ENCODE measurements at regions not wholly inside any gene's neighbourhood (a gene's known extent, or its start where the extent isn't known, plus 50 kb on each side); places are given as distances from the start of the nearest gene placed in this dataset.

DNA sequence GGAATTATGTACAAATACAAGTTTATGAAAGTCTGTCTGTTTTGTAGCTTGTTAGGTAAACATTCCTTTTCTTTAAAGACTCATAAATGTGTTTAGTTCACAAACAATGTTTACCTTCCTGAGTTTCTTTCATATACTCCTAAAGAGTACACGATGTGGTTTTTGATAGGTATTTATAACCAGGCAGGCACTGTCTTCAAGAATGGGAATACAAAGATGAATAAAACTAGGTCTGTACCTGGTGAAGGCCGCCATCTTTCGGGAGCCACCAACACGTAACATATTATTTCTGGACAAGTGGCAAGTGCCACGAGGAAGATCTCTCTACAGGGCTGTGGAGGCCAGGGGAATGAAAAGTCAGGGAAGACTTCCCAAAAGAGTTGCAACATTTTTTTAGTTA, 144.6 kb upstream of the RASSF8 start:
- H3K4me3 ChIP-seq = no peak overlapping the region
- no peak for FAIRE-seq
- TF ChIP-seq, protein P1, sequence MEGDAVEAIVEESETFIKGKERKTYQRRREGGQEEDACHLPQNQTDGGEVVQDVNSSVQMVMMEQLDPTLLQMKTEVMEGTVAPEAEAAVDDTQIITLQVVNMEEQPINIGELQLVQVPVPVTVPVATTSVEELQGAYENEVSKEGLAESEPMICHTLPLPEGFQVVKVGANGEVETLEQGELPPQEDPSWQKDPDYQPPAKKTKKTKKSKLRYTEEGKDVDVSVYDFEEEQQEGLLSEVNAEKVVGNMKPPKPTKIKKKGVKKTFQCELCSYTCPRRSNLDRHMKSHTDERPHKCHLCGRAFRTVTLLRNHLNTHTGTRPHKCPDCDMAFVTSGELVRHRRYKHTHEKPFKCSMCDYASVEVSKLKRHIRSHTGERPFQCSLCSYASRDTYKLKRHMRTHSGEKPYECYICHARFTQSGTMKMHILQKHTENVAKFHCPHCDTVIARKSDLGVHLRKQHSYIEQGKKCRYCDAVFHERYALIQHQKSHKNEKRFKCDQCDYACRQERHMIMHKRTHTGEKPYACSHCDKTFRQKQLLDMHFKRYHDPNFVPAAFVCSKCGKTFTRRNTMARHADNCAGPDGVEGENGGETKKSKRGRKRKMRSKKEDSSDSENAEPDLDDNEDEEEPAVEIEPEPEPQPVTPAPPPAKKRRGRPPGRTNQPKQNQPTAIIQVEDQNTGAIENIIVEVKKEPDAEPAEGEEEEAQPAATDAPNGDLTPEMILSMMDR (IDR thresholded peaks at IDR 0.05) = no peak

DNA sequence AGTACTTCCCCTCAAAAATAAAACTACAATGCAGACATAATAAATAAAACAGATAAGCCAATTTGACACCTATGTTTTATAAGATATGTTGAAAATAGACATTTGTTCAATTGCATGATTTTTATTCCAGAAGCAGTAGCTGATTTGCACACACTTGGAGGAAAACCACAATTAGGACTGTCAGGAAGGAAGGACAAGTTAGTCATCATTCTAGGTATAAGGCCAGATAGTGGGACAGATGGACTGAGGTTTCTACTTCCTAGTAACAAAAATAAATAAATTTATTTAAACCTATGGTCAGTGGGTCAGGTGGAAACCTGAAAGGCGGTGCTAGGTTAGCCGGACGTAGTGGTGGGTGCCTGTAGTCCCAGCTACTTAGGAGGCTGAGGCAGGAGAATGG, 141.8 kb upstream of the RASSF8 start:
- H3K9me3 ChIP-seq = no peaks in the 10 kb centered on the region
- no peaks in the 10 kb centered on the region for H3K4me1 ChIP-seq
- DNase-seq (no peak), ATAC-seq (no peak), FAIRE-seq (no peak)
- H3K27me3 ChIP-seq = no peaks in the 10 kb centered on the region
- intact Hi-C loops (cut with DNase I) = no loop called here
- no peak overlapping the region for H3K27ac ChIP-seq
- TF ChIP-seq, protein P1 (IDR thresholded peaks at IDR 0.05) = no peak
- H3K36me3 ChIP-seq = no peaks in the 10 kb centered on the region
- 88% methylated on average over 3 of the region's 3 CpGs for WGBS, 2 donors
- no peak overlapping the region for H3K4me3 ChIP-seq

More for the DNA sequence above, 144.6 kb upstream of the RASSF8 start:
- 81 to 82% methylated on average over 5 of the region's 5 CpGs for WGBS, 2 donors
- Histone ChIP-seq H3K27me3 (no peaks in the 10 kb centered on the region), H3K36me3 (no peaks in the 10 kb centered on the region), H3K4me1 (no peaks in the 10 kb centered on the region), H3K27ac (no peak overlapping the region), H3K9me3 (no peaks in the 10 kb centered on the region)
- no peak for ATAC-seq
- no peak for DNase-seq
- intact Hi-C loops (cut with DNase I) = no loop called here

DNA sequence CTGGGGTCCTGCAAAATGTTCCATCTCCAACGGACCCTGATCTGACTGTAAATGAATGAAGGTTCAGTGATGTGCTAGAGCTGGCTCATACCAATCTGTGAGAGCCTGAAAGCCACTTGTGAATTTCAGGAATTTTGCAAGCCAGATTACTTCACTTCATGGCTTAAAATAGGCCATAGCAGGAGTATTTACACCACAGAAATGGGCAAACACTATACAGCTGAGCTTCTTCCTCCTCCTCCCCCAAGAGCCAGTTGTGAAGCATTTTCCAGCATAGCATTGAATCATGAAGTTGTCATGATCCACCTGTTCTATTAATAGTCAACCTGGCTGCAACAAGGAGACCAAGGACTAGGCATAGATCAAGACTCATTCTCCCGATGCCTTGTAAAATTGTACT, 141.3 kb upstream of the RASSF8 start:
- no peaks in the 10 kb centered on the region for H3K9me3 ChIP-seq
- H3K27me3 ChIP-seq = no peaks in the 10 kb centered on the region
- FAIRE-seq (no peak), ATAC-seq (no peak), DNase-seq (no peak)
- WGBS, 2 donors = 73 to 81% methylated on average over 2 of the region's 2 CpGs
- TF ChIP-seq, protein P1 (IDR thresholded peaks at IDR 0.05) = no peak
- intact Hi-C loops (cut with DNase I) = no loop called here
- no peak overlapping the region for H3K4me3 ChIP-seq
- no peaks in the 10 kb centered on the region for H3K4me1 ChIP-seq
- H3K36me3 ChIP-seq = no peaks in the 10 kb centered on the region
- H3K27ac ChIP-seq = no peak overlapping the region

DNA sequence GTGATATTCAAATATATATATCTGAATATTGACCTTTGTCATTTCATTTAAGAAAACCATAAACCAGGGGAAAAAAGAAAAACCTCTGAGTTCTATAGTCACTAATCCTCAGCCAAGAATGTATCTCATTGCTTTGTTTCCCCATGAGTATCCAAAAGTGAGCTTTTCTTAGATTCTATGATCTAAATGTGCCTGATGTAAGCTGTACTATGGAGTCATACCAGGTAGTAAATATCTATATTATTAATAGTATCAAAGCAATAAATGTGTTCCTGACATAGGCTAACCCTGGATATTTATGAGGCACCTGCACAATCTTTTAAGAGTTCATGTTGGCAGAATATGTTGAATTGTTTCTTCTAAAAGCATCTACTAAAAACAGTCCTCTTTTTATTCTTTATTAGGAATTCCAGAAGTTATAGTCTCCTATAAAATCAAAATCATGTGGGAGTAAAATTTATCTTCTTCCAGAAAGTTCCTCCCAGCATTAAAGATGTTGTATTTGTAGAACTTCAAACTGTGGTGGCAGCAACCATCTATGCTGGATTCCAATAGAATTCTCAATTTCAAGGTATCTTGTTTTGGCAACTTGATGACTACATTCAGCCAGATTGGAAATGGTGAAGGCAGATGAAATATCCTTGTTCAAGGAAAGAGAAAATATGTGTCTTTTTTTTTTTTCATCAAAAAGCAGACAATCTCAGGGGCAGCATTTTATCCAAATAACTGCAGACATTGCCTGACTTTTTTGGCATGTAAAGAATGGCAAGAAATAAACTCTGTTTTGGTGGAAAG, 139.7 kb upstream of the RASSF8 start:
- Histone ChIP-seq H3K27me3 (no peaks in the 10 kb centered on the region), H3K4me3 (no peak overlapping the region), H3K36me3 (no peaks in the 10 kb centered on the region), H3K4me1 (no peaks in the 10 kb centered on the region), H3K9me3 (no peaks in the 10 kb centered on the region), H3K27ac (no peak overlapping the region)
- TF ChIP-seq, protein P1 (IDR thresholded peaks at IDR 0.05) = no peak
- no peak for FAIRE-seq
- intact Hi-C loops (cut with DNase I) = no loop called here
- DNase-seq = no peak
- no peak for ATAC-seq

DNA sequence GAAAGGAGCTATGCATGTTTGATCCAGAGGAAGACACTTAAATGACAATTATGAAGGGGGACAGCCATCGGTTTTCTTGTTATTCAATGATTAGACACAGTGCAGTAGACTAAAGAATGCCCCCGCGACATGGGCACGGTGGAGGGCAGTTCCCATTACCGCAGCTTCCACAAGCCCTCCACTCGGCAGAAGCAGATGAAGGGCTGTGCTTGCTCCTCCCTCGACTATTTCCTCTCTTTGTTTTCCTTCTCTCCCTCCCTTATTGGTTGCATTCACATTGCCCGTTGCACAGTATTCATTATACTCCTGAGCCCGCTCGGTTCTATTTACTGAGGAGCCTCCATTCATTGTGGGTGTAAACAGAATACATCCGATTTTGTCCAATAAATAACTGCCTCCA, 138.8 kb upstream of the RASSF8 start:
- H3K4me1 ChIP-seq = no peaks in the 10 kb centered on the region
- 65 to 72% methylated on average over 11 of the region's 11 CpGs for WGBS, 2 donors
- ATAC-seq = no peak

More for the DNA sequence above, 138.8 kb upstream of the RASSF8 start:
- Histone ChIP-seq H3K4me3 (no peak overlapping the region), H3K36me3 (no peaks in the 10 kb centered on the region), H3K27ac (no peak overlapping the region), H3K27me3 (no peaks in the 10 kb centered on the region), H3K9me3 (no peaks in the 10 kb centered on the region)
- DNase-seq (no peak), FAIRE-seq (no peak)
- intact Hi-C loops (cut with DNase I) = no loop called here
- TF ChIP-seq, protein P1 (IDR thresholded peaks at IDR 0.05) = no peak

All from pancreas (tissue), 10 donors.